GM12878 (cell line): ENCODE measurements at regions not wholly inside any gene's neighbourhood (a gene's known extent, or its start where the extent isn't known, plus 50 kb on each side); places are given as distances from the start of the nearest gene placed in this dataset.

ENCODE experiments used
- ATAC-seq: fragments of 200-7000 bp; cut with Tn5 transposase; 3 replicates; pipeline ENCODE4 v1.9.1; 2020; ENCODE audit warnings: mild to moderate bottlenecking, moderate library complexity
- BruUV-seq: library from RNA; stranded (reverse); fragments of 400-500 nt; replicated peaks from 2 replicates; lab custom pipeline; 2021; lab: Mats Ljungman, UMichigan
- CTCF ChIA-PET: fragments of 300-600 bp; sonication (Branson Sonifier 250); formaldehyde crosslinking; extraction: SDS; loops from one replicate; lab custom pipeline; 2021; ENCODE audit warnings: inconsistent platforms; lab: Yijun Ruan, JAX
- POLR2A ChIA-PET: fragments of 350-600 bp; formaldehyde crosslinking; extraction: SDS; loops from one replicate; lab custom pipeline; 2021; ENCODE audit warnings: inconsistent platforms; lab: Charles Lee
- RAD21 ChIA-PET: fragments of 300-600 bp; sonication (Branson Sonifier 250); formaldehyde crosslinking; loops from one replicate; lab custom pipeline; 2023; ENCODE audit warnings: antibody characterized with exemption; ENCODE audit not compliant: unreplicated experiment; lab: Charles Lee
- SMC1A ChIA-PET: fragments of 300-600 bp; sonication (Branson Sonifier 250); formaldehyde crosslinking; loops from one replicate; lab custom pipeline; 2023; ENCODE audit not compliant: unreplicated experiment, uncharacterized antibody; lab: Charles Lee
- DNase-seq: peaks from one replicate; pipeline ENCODE4 v3.0.0-alpha.2; 2011; ENCODE audit warnings: low read depth, low spot score
- FAIRE-seq: peaks from 3 replicates; lab custom pipeline; 2011; peaks lifted over from hg19 to GRCh38; lab: Jason Lieb, UNC
- H2AFZ ChIP-seq: 2 replicates; pipeline ENCODE4 v1.6.0; 2011; ENCODE audit warnings: low read depth, low read length, control low read depth; ENCODE audit not compliant: control insufficient read depth
- H3K27ac ChIP-seq: 2 replicates; pipeline ENCODE4 v1.5.1; 2011; ENCODE audit warnings: control low read depth; ENCODE audit not compliant: control insufficient read depth, insufficient read depth
- H3K27me3 ChIP-seq, 2 experiments: replicated peaks in 1 of 2; 2 replicates each; pipeline versions ENCODE4 v1.6.0 to v1.6.1; 2011; ENCODE audit warnings: low read length in 1 of 2; ENCODE audit not compliant: control insufficient read depth in 2 of 2, insufficient read depth in 2 of 2
- H3K36me3 ChIP-seq, 2 experiments: 2 replicates each; pipeline ENCODE4 v1.5.1; 2011; ENCODE audit warnings: low read length in 1 of 2; ENCODE audit not compliant: control insufficient read depth in 2 of 2, insufficient read depth in 2 of 2
- H3K4me1 ChIP-seq: 2 replicates; pipeline ENCODE4 v1.6.1; 2011; ENCODE audit warnings: mild to moderate bottlenecking, low read length, moderate library complexity, mixed read lengths; ENCODE audit not compliant: control insufficient read depth, insufficient read depth
- H3K4me2 ChIP-seq: 2 replicates; pipeline ENCODE4 v1.6.0; 2011; ENCODE audit warnings: control low read depth; ENCODE audit not compliant: control insufficient read depth, insufficient read depth
- H3K4me3 ChIP-seq: fragments of 200-600 bp; sonication (generic); 2 replicates; pipeline ENCODE4 v1.5.1; 2016
- H3K79me2 ChIP-seq: 2 replicates; pipeline ENCODE4 v1.6.0; 2011; ENCODE audit warnings: low read length; ENCODE audit not compliant: control insufficient read depth, insufficient read depth
- H3K9ac ChIP-seq: 2 replicates; pipeline ENCODE4 v1.8.0; 2011; ENCODE audit warnings: low read length, control low read depth, mixed read lengths; ENCODE audit not compliant: control insufficient read depth, insufficient read depth
- H3K9me3 ChIP-seq: replicated peaks from 3 replicates; pipeline ENCODE4 v1.5.1; 2011; ENCODE audit warnings: mild to moderate bottlenecking, low read length; ENCODE audit not compliant: control insufficient read depth, insufficient read depth
- H4K20me1 ChIP-seq: 2 replicates; pipeline ENCODE4 v1.6.0; 2011; ENCODE audit not compliant: control insufficient read depth, insufficient read depth
- ATF2 ChIP-seq: IDR thresholded peaks from 2 replicates; pipeline ENCODE4 v1.6.1; 2012; ENCODE audit warnings: low read length, inconsistent platforms
- CBX3 ChIP-seq: fragments of 200-600 bp; sonication (generic); IDR thresholded peaks from 2 replicates; pipeline ENCODE4 v1.6.1; 2016; ENCODE audit warnings: low read depth, borderline replicate concordance
- FOXM1 ChIP-seq: IDR thresholded peaks from 2 replicates; pipeline ENCODE4 v1.6.1; 2012; ENCODE audit warnings: low read depth, mild to moderate bottlenecking, inconsistent platforms, low read length, moderate library complexity
- HCFC1 ChIP-seq: fragments of 150-350 bp; IDR thresholded peaks from 2 replicates; pipeline ENCODE4 v1.6.1; 2014; ENCODE audit warnings: low read length
- JUNB ChIP-seq: IDR thresholded peaks from 2 replicates; pipeline ENCODE4 v1.6.1; 2016; ENCODE audit warnings: antibody characterized with exemption, mild to moderate bottlenecking
- MEF2A ChIP-seq: IDR thresholded peaks from 2 replicates; pipeline ENCODE4 v1.6.1; 2011; ENCODE audit warnings: low read depth, mild to moderate bottlenecking, low read length, moderate library complexity; ENCODE audit not compliant: insufficient read depth
- MXI1 ChIP-seq: fragments of 150-350 bp; IDR thresholded peaks from 2 replicates; pipeline ENCODE4 v1.6.1; 2011; ENCODE audit warnings: low read depth, mild to moderate bottlenecking, inconsistent platforms, low read length, improper control_type of control experiment
- NR2F1 ChIP-seq: fragments of 450-650 bp; conservative IDR thresholded peaks from 2 replicates; pipeline ENCODE4 v1.6.1; 2017; ENCODE audit warnings: mild to moderate bottlenecking
- SKIL ChIP-seq: fragments of 450-650 bp; IDR thresholded peaks from 2 replicates; pipeline ENCODE4 v1.6.1; 2017; ENCODE audit warnings: mild to moderate bottlenecking, low read depth, inconsistent platforms; ENCODE audit not compliant: poor library complexity, severe bottlenecking
- SMAD5 ChIP-seq: IDR thresholded peaks from 2 replicates; pipeline ENCODE4 v1.6.1; 2016; ENCODE audit warnings: antibody characterized with exemption, low read depth
- SUPT20H ChIP-seq: IDR thresholded peaks from 2 replicates; pipeline ENCODE4 v1.6.1; 2011; ENCODE audit warnings: low read depth, mild to moderate bottlenecking, low read length, moderate library complexity, borderline replicate concordance; ENCODE audit not compliant: control insufficient read depth
- TARDBP ChIP-seq: IDR thresholded peaks from 2 replicates; pipeline ENCODE4 v1.6.1; 2016; ENCODE audit warnings: borderline replicate concordance
- ZBTB11 ChIP-seq: fragments of 450-650 bp; formaldehyde crosslinking; IDR thresholded peaks from 2 replicates; pipeline ENCODE4 v1.5.0; 2022; ENCODE audit warnings: mild to moderate bottlenecking, missing genetic modification characterization
- WGBS: methylation state at CpG from one replicate; pipeline ENCODE4 v1.1.6; 2016; ENCODE audit warnings: low lambda C conversion rate; ENCODE audit not compliant: insufficient replicate concordance, insufficient coverage; ENCODE audit errors: missing lambda C conversion rate; 5-methylcytosine and 5-hydroxymethylcytosine counted together
- in situ Hi-C: fragments of 300-500 bp; cut with MboI; formaldehyde crosslinking; loops from 9 replicates; pipeline ENCODE4 v1.14.3; 2018; ENCODE audit warnings: mixed read lengths
- intact Hi-C: fragments of 100-400 bp; cut with micrococcal nuclease; formaldehyde crosslinking; loops from one replicate; pipeline ENCODE4 v1.14.2; 2022; ENCODE audit not compliant: unreplicated experiment

GRCh38 chrX:44082829-44083228, 109.6 kb upstream of the NDP start:
- H3K9ac ChIP-seq, result no peak overlapping the region
- ATAC-seq, result no peak
- H3K79me2 ChIP-seq, result no peaks in the 10 kb centered on the region
- H3K4me2 ChIP-seq, result no peak overlapping the region
- H3K4me1 ChIP-seq, result no peaks in the 10 kb centered on the region
- intact Hi-C loops, result no loop called here
- no peak overlapping the region for H3K4me3 ChIP-seq
- no peaks in the 10 kb centered on the region for H4K20me1 ChIP-seq
- FAIRE-seq, result no peak
- POLR2A ChIA-PET, result no interaction called here
- H3K27ac ChIP-seq, result no peak overlapping the region
- 47% methylated on average over 5 of the region's 5 CpGs for WGBS
- no peaks in the 10 kb centered on the region for H3K27me3 ChIP-seq
- no TSS peak for BruUV-seq
- H2AFZ ChIP-seq, result no peak overlapping the region
- no peak for DNase-seq
- SMC1A ChIA-PET, result interaction anchor here (1.6 kb wide), 1 partner anchor 31 kb away, joined by 4 read pairs; no protein-coding TSS in a partner anchor
- no peaks in the 10 kb centered on the region for H3K9me3 ChIP-seq
- H3K36me3 ChIP-seq, result no peaks in the 10 kb centered on the region
- CTCF ChIA-PET, result no interaction called here
- in situ Hi-C loops, result no loop called here
- RAD21 ChIA-PET, result no interaction called here
- no peak for TF ChIP-seq JUNB
- no peak for TF ChIP-seq CBX3
- TF ChIP-seq ZBTB11, result no peak
- TF ChIP-seq NR2F1, result no peak
- TF ChIP-seq FOXM1, result no peak
- TF ChIP-seq SKIL, result no peak
- no peak for TF ChIP-seq HCFC1
- no peak for TF ChIP-seq MXI1
- TF ChIP-seq ATF2, result no peak
- no peak for TF ChIP-seq MEF2A
- TF ChIP-seq TARDBP, result no peak
- TF ChIP-seq SMAD5, result no peak
- no peak for TF ChIP-seq SUPT20H
